Thyroid gland (tissue), 4 donors: ENCODE measurements at regions not wholly inside any gene's neighbourhood (a gene's known extent, or its start where the extent isn't known, plus 50 kb on each side); places are given as distances from the start of the nearest gene placed in this dataset.

Experiments used
- CTCF ChIP-seq, 6 experiments: fragments of 200-600 bp in 3 of 6; fragments of 450-650 bp in 3 of 6; sonication (generic) in 3 of 6; IDR thresholded peaks; one replicate each; pipeline ENCODE4 v1.5.1; 2016 to 2019; ENCODE audit warnings: antibody characterized with exemption in 6 of 6, mild to moderate bottlenecking in 2 of 6, inconsistent platforms in 1 of 6, moderate library complexity in 1 of 6
- POLR2A ChIP-seq, 2 donors: fragments of 450-650 bp; IDR thresholded peaks; one replicate each; pipeline ENCODE4 v1.6.1; 2017; ENCODE audit warnings: antibody characterized with exemption in 2 of 2, mild to moderate bottlenecking in 2 of 2, moderate library complexity in 1 of 2

DNA sequence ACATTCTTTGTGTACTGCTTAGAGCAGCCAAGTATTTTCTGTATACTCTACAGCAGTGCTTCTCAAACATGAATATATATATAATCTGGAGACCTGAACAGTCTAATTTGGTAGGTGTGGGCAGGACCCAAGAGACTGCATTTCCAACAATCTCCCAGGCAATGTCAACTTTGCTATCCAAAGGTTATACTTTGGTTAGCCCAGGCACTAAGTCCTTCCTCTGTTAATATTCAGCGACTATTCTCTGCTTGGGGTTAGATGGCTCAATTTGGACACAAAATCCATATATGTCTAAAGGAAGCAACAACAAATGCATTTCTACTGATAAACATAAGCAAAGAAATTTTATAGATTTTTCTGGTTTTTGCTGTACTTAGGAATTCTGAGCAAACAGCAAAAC lies 480.0 kb upstream of the RPS6KA3 start:
- TF ChIP-seq CTCF (IDR thresholded peaks at IDR 0.05), result no peak
- TF ChIP-seq POLR2A (IDR thresholded peaks at IDR 0.05), result no peak
